Fibroblast of lung (primary cell): ENCODE measurements at regions not wholly inside any gene's neighbourhood (a gene's known extent, or its start where the extent isn't known, plus 50 kb on each side); places are given as distances from the start of the nearest gene placed in this dataset.

Source experiments
- EZH2 ChIP-seq: IDR thresholded peaks from 2 replicates; pipeline ENCODE4 v1.5.1; 2012; ENCODE audit warnings: low read length, control low read depth, mild to moderate bottlenecking; ENCODE audit errors: missing control alignments
- TF ChIP-seq, protein P1 (sequence below), 2 donors: IDR thresholded peaks in 1 of 2; conservative IDR thresholded peaks in 1 of 2; 1 replicate in 1 of 2; 2 replicates in 1 of 2; pipeline ENCODE4 v1.5.1; 2011 to 2012; ENCODE audit warnings: low read length in 2 of 2, control low read depth in 1 of 2, inconsistent platforms in 1 of 2, low read depth in 1 of 2, mild to moderate bottlenecking in 1 of 2

DNA sequence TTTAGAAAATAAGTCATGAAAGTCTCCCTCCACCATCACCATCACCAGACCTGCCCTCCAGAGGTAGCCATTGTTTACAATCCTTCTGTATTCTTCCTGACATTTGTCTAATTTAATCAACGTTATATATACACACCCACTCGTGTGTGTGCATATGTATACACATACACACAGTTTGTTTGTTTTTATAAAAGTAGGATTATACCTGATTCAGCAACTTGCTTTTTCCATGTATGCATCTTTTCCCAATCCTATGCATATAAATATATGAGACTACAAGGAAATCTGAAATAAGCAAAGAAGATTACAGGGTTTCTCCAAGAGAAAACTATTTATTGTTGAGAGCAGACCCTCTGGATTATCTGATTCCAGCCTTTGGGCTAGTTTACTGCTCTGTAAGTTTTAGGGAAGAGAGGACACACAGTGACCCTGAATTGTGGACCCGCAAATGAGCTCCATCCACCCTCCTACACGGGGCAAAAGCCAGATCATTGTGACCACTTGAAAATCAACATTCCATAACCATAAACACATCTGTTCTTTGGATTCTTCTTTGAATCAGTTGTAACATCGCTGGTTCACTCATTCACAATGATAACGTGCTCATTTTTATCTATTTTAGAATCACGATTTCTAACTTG is 104.3 kb downstream of the CPN2 start:
- TF ChIP-seq, protein P1, sequence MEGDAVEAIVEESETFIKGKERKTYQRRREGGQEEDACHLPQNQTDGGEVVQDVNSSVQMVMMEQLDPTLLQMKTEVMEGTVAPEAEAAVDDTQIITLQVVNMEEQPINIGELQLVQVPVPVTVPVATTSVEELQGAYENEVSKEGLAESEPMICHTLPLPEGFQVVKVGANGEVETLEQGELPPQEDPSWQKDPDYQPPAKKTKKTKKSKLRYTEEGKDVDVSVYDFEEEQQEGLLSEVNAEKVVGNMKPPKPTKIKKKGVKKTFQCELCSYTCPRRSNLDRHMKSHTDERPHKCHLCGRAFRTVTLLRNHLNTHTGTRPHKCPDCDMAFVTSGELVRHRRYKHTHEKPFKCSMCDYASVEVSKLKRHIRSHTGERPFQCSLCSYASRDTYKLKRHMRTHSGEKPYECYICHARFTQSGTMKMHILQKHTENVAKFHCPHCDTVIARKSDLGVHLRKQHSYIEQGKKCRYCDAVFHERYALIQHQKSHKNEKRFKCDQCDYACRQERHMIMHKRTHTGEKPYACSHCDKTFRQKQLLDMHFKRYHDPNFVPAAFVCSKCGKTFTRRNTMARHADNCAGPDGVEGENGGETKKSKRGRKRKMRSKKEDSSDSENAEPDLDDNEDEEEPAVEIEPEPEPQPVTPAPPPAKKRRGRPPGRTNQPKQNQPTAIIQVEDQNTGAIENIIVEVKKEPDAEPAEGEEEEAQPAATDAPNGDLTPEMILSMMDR (conservative IDR thresholded peaks at IDR 0.05 in 1 of 2, IDR thresholded peaks at IDR 0.05 in 1 of 2; ENCODE audit: low read depth in 1 of 2, low read length in 2 of 2) = no peak
- no peak for TF ChIP-seq EZH2
